Fibroblast of skin of right quadriceps (primary cell): ENCODE measurements at regions not wholly inside any gene's neighbourhood (a gene's known extent, or its start where the extent isn't known, plus 50 kb on each side); places are given as distances from the start of the nearest gene placed in this dataset.
A peak's percentile ranks its signal among the peaks of the same experiment; 100 is the strongest.
"Not testable (repeated sequence)": the region's sequence is repeated elsewhere in the genome, so short reads cannot be mapped to it uniquely, and the experiment has no call there.

Experiments used
- DNase-seq: peaks from one replicate; pipeline ENCODE4 v3.0.0-alpha.2; 2013

GRCh38 chr14:82636426-82636825, 1102.8 kb upstream of the SEL1L start:
- DNase-seq = no peak

GRCh38 chr14:82641050-82641540, 1107.4 kb upstream of the SEL1L start:
- DNase-seq = peak; percentile 3

- DNase-seq = peak; percentile 2
Measured at GRCh38 chr14:82642425-82642824, 1108.8 kb upstream of the SEL1L start.

GRCh38 chr14:82647088-82647810, 1113.6 kb upstream of the SEL1L start:
- DNase-seq = no peak

- DNase-seq = no peak
Measured at GRCh38 chr14:82655770-82656169, 1122.1 kb upstream of the SEL1L start.

- DNase-seq = no peak
Measured at GRCh38 chr14:82657186-82657675, 1123.6 kb upstream of the SEL1L start.

- DNase-seq = no peak
Measured at GRCh38 chr14:82661258-82661657, 1127.6 kb upstream of the SEL1L start.

- DNase-seq = peak; percentile 74
Measured at GRCh38 chr14:82667006-82667405, 1133.4 kb upstream of the SEL1L start.

GRCh38 chr14:82667501-82667900, 1133.8 kb upstream of the SEL1L start:
- peak; percentile 19 for DNase-seq

GRCh38 chr14:82676403-82676802, 1142.8 kb upstream of the SEL1L start:
- DNase-seq = no peak

GRCh38 chr14:82689948-82690347, 1156.3 kb upstream of the SEL1L start:
- peak; percentile 70 for DNase-seq

- DNase-seq = not testable (repeated sequence)
Measured at GRCh38 chr14:82691191-82691590, 1157.5 kb upstream of the SEL1L start.

- DNase-seq = no peak
Measured at GRCh38 chr14:82694820-82695219, 1161.2 kb upstream of the SEL1L start.

GRCh38 chr14:82704218-82704617, 1170.6 kb upstream of the SEL1L start:
- DNase-seq = no peak

- peak; percentile 76 for DNase-seq
Measured at GRCh38 chr14:82710267-82710841, 1176.7 kb upstream of the SEL1L start.

GRCh38 chr14:82719617-82720016, 1186.0 kb upstream of the SEL1L start:
- DNase-seq = no peak

- DNase-seq = no peak
Measured at GRCh38 chr14:82720431-82720830, 1186.8 kb upstream of the SEL1L start.

GRCh38 chr14:82720946-82721345, 1187.3 kb upstream of the SEL1L start:
- DNase-seq = peak; percentile 26

- DNase-seq = peak; percentile 74
Measured at GRCh38 chr14:82724316-82724715, 1190.7 kb upstream of the SEL1L start.

GRCh38 chr14:82725213-82725612, 1191.6 kb upstream of the SEL1L start:
- DNase-seq = peak; percentile 87

GRCh38 chr14:82731526-82731925, 1197.9 kb upstream of the SEL1L start:
- no peak for DNase-seq

- DNase-seq = no peak
Measured at GRCh38 chr14:82740547-82740946, 1206.9 kb upstream of the SEL1L start.

- DNase-seq = no peak
Measured at GRCh38 chr14:82755476-82755875, 1221.8 kb upstream of the SEL1L start.

GRCh38 chr14:82755923-82756322, 1222.3 kb upstream of the SEL1L start:
- DNase-seq = no peak
